Astrocyte of the cerebellum (primary cell): ENCODE measurements at regions not wholly inside any gene's neighbourhood (a gene's known extent, or its start where the extent isn't known, plus 50 kb on each side); places are given as distances from the start of the nearest gene placed in this dataset.
"Not testable (repeated sequence)": the region's sequence is repeated elsewhere in the genome, so short reads cannot be mapped to it uniquely, and the experiment has no call there.

ENCODE experiments used
- DNase-seq: peaks from one replicate; pipeline ENCODE4 v3.0.0-alpha.2; 2011; ENCODE audit warnings: low read depth
- H3K4me3 ChIP-seq: 2 replicates; pipeline ENCODE4 v1.5.1; 2011; ENCODE audit warnings: mild to moderate bottlenecking, low read depth, low read length, moderate library complexity
- CTCF ChIP-seq: IDR thresholded peaks from 2 replicates; pipeline ENCODE4 v1.5.1; 2012; ENCODE audit warnings: low read length, low read depth, moderate library complexity, mild to moderate bottlenecking; ENCODE audit errors: missing control alignments
- in situ Hi-C: cut with HindIII; loops from 2 replicates; pipeline ENCODE4 v1.10.0; 2017; ENCODE audit warnings: low sequenced_read_pairs

GRCh38 chr14:53252141-53252540 lies 99.0 kb upstream of the DDHD1 start:
- in situ Hi-C loops: no loop called here
- H3K4me3 ChIP-seq: no peak overlapping the region
- DNase-seq: no peak
- no peak for TF ChIP-seq CTCF

GRCh38 chr14:53249059-53249458 lies 95.9 kb upstream of the DDHD1 start:
- DNase-seq: no peak
- no peak overlapping the region for H3K4me3 ChIP-seq
- in situ Hi-C loops: no loop called here
- TF ChIP-seq CTCF: no peak

- H3K4me3 ChIP-seq: no peak overlapping the region
- in situ Hi-C loops: no loop called here
- no peak for DNase-seq
- TF ChIP-seq CTCF: no peak
These were observed 94.7 kb upstream of the DDHD1 start for GRCh38 chr14:53247596-53248370.

GRCh38 chr14:53242898-53243297 lies 89.8 kb upstream of the DDHD1 start:
- in situ Hi-C loops, H3K4me3 ChIP-seq, DNase-seq: not testable (repeated sequence)

GRCh38 chr14:53237488-53237887 lies 84.4 kb upstream of the DDHD1 start:
- TF ChIP-seq CTCF: no peak
- in situ Hi-C loops: no loop called here
- no peak for DNase-seq
- no peak overlapping the region for H3K4me3 ChIP-seq

- no peak for TF ChIP-seq CTCF
- in situ Hi-C loops: no loop called here
- no peak overlapping the region for H3K4me3 ChIP-seq
- no peak for DNase-seq
These were observed 83.6 kb upstream of the DDHD1 start for GRCh38 chr14:53236708-53237107.

- DNase-seq: no peak
- in situ Hi-C loops: no loop called here
- no peak overlapping the region for H3K4me3 ChIP-seq
- TF ChIP-seq CTCF: no peak
These were observed 78.0 kb upstream of the DDHD1 start for GRCh38 chr14:53231171-53231570.
